Activated CD8-positive, alpha-beta T cell treated with anti-CD3 and anti-CD28 coated beads for 36 hours (primary cell): ENCODE measurements at regions not wholly inside any gene's neighbourhood (a gene's known extent, or its start where the extent isn't known, plus 50 kb on each side); places are given as distances from the start of the nearest gene placed in this dataset.

Experiments used
- ATAC-seq: fragments of 200-7000 bp; cut with Tn5 transposase; one replicate; pipeline ENCODE4 v1.10.0; 2021; ENCODE audit warnings: mild to moderate bottlenecking, moderate library complexity
- CTCF ChIA-PET: fragments of 350-600 bp; sonication (Branson Sonifier 250); formaldehyde crosslinking; loops from one replicate; lab custom pipeline; 2021; ENCODE audit warnings: antibody characterized with exemption; lab: Charles Lee
- POLR2A ChIA-PET: fragments of 350-600 bp; sonication (Branson Sonifier 250); formaldehyde crosslinking; loops from one replicate; lab custom pipeline; 2021; ENCODE audit warnings: antibody characterized with exemption; lab: Charles Lee
- DNase-seq: peaks from one replicate; pipeline ENCODE4 v3.0.0-alpha.2; 2020
- H3K27ac Mint-ChIP-seq: one replicate; pipeline ENCODE4 v1.8.0; 2021; ENCODE audit warnings: mild to moderate bottlenecking, mixed read lengths
- H3K27me3 Mint-ChIP-seq: one replicate; pipeline ENCODE4 v1.8.0; 2021; ENCODE audit warnings: mixed read lengths
- H3K36me3 Mint-ChIP-seq: one replicate; pipeline ENCODE4 v1.8.0; 2021; ENCODE audit warnings: low read depth, mixed read lengths
- H3K4me1 Mint-ChIP-seq: one replicate; pipeline ENCODE4 v1.8.0; 2021; ENCODE audit warnings: low read depth, mixed read lengths
- H3K4me3 Mint-ChIP-seq: one replicate; pipeline ENCODE4 v1.8.0; 2021; ENCODE audit warnings: mild to moderate bottlenecking, moderate library complexity, mixed read lengths
- H3K9me3 Mint-ChIP-seq: one replicate; pipeline ENCODE4 v1.8.0; 2021; ENCODE audit warnings: mixed read lengths
- CTCF ChIP-seq: fragments of 200-600 bp; IDR thresholded peaks from one replicate; pipeline ENCODE4 v1.8.0; 2022; ENCODE audit warnings: antibody characterized with exemption, mild to moderate bottlenecking
- intact Hi-C: fragments of 100-400 bp; cut with micrococcal nuclease; formaldehyde crosslinking; loops from one replicate; pipeline ENCODE4 v1.10.0; 2022

DNA sequence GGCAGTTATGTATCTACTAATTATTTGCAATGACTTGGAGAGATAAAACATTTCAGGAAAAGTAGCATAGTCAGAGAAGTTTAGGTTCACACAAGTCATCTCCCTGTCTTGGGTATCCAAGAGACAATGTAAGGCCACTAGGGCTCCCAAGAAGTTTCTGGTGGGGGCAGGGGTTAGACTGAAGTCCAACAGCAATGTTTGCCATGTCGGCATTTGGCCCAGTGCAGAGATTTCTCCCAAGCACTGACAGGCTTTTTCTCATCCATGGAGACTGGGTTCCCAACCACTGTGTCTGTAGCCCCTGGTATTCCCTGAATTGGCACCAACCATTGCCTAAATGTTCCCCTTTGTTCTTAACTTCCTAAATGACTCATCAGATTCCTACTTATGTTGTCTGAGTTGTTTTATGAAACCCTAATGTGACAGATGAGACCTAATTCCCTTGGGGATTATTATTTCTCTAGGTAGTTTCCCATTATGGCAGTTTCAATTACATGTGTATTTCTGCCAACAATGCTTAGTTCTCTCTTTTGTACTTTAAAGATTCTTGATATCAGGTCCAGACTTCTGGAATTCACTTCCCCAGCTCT, 103.6 kb upstream of the EGFLAM start:
- DNase-seq (no peak), ATAC-seq (no peak)
- Mint-ChIP-seq H3K36me3 (no peaks in the 10 kb centered on the region), H3K4me1 (no peaks in the 10 kb centered on the region), H3K9me3 (no peaks in the 10 kb centered on the region), H3K27ac (no peak overlapping the region), H3K27me3 (peaks cover 12% of the 10 kb centered on the region), H3K4me3 (no peak overlapping the region)
- no peak for TF ChIP-seq CTCF
- ChIA-PET POLR2A (no interaction called here), CTCF (no interaction called here)
- intact Hi-C loops: no loop called here

DNA sequence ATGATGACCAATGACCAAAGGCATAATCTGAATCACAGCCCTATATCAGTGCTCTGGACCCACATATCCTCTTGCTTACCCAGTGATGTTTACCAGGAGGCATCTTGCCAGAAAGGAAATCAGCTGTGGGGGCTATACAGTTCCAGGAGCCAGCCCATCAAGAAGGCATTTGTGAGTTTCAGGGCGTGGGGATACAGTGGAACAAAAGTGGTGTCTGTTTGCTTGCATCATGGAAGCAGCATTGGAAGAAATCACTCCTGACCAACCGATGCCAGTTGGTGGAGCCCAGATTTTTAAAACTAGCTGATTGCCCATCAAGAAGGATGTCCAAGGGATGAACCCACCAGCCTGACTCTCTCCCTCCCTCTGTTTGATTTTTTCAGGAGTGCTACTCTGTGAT, 106.5 kb upstream of the EGFLAM start:
- H3K27me3 Mint-ChIP-seq: peaks cover 10% of the 10 kb centered on the region
- no peak for ATAC-seq
- no peak overlapping the region for H3K27ac Mint-ChIP-seq
- no peak for TF ChIP-seq CTCF
- no peak overlapping the region for H3K4me3 Mint-ChIP-seq
- intact Hi-C loops: no loop called here
- no peaks in the 10 kb centered on the region for H3K9me3 Mint-ChIP-seq
- no peaks in the 10 kb centered on the region for H3K36me3 Mint-ChIP-seq
- POLR2A ChIA-PET: no interaction called here
- no peak for DNase-seq
- no peaks in the 10 kb centered on the region for H3K4me1 Mint-ChIP-seq
- CTCF ChIA-PET: no interaction called here

DNA sequence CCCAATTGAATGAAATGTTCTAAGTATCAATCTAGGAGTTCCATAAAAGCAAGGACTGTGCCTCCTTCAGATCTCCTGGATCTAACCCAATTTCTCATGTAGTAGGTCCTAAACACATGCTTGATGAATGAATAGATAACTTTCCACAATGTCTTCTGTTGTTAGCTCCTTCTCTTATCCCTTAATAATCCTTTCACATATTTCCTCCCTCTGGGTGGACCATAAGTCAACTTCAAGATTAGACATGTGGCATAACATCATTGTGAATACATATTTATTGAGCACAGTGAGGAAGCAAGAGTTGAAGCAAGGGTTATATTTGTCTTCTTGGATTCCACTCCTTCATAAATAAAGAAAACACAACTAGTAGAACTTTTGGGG, 108.6 kb upstream of the EGFLAM start:
- ChIA-PET POLR2A (no interaction called here), CTCF (no interaction called here)
- Mint-ChIP-seq H3K9me3 (no peaks in the 10 kb centered on the region), H3K4me3 (no peak overlapping the region), H3K36me3 (no peaks in the 10 kb centered on the region), H3K27ac (no peak overlapping the region), H3K4me1 (no peaks in the 10 kb centered on the region), H3K27me3 (peaks cover 10% of the 10 kb centered on the region)
- TF ChIP-seq CTCF: no peak
- intact Hi-C loops: no loop called here
- no peak for ATAC-seq
- no peak for DNase-seq

- Mint-ChIP-seq H3K27me3 (peaks cover 5% of the 10 kb centered on the region), H3K9me3 (no peaks in the 10 kb centered on the region), H3K4me1 (no peaks in the 10 kb centered on the region), H3K4me3 (no peak overlapping the region), H3K36me3 (no peaks in the 10 kb centered on the region), H3K27ac (no peak overlapping the region)
- DNase-seq: no peak
- CTCF ChIA-PET: no interaction called here
- no peak for TF ChIP-seq CTCF
- intact Hi-C loops: no loop called here
- POLR2A ChIA-PET: no interaction called here
- no peak for ATAC-seq
These were observed 110.2 kb upstream of the EGFLAM start for GRCh38 chr5:38148021-38148625.

GRCh38 chr5:38143384-38143783, 115.0 kb upstream of the EGFLAM start:
- no peak for ATAC-seq
- Mint-ChIP-seq H3K36me3 (no peaks in the 10 kb centered on the region), H3K9me3 (no peaks in the 10 kb centered on the region), H3K4me1 (no peaks in the 10 kb centered on the region), H3K27me3 (no peaks in the 10 kb centered on the region), H3K4me3 (no peak overlapping the region), H3K27ac (no peak overlapping the region)
- CTCF ChIA-PET: no interaction called here
- intact Hi-C loops: no loop called here
- TF ChIP-seq CTCF: no peak
- POLR2A ChIA-PET: interaction anchor here (0.6 kb wide), 1 partner anchor 75 kb away, joined by 3 read pairs; no protein-coding TSS in a partner anchor
- DNase-seq: no peak
